Neuronal stem cell (in vitro differentiated cells): ENCODE measurements at regions not wholly inside any gene's neighbourhood (a gene's known extent, or its start where the extent isn't known, plus 50 kb on each side); places are given as distances from the start of the nearest gene placed in this dataset.

ENCODE experiments used
- DNase-seq: peaks from one replicate; pipeline ENCODE4 v3.0.0-alpha.2; 2013; ENCODE audit warnings: low spot score
- H2AFZ ChIP-seq: one replicate; pipeline ENCODE4 v1.6.1; 2013; ENCODE audit warnings: mild to moderate bottlenecking, low read length, inconsistent platforms
- H2AK5ac ChIP-seq: 2 replicates; pipeline ENCODE4 v1.6.1; 2013; ENCODE audit warnings: low read depth, mild to moderate bottlenecking, inconsistent platforms, low read length, moderate library complexity, mixed read lengths
- H2BK120ac ChIP-seq: 2 replicates; pipeline ENCODE4 v1.6.1; 2013; ENCODE audit warnings: low read depth, mild to moderate bottlenecking, inconsistent platforms, low read length, moderate library complexity, mixed read lengths
- H2BK12ac ChIP-seq: one replicate; pipeline ENCODE4 v1.6.1; 2013; ENCODE audit warnings: low read length, inconsistent platforms
- H2BK15ac ChIP-seq: 2 replicates; pipeline ENCODE4 v1.6.1; 2013; ENCODE audit warnings: mild to moderate bottlenecking, low read length, inconsistent platforms, mixed read lengths
- H2BK5ac ChIP-seq: one replicate; pipeline ENCODE4 v1.6.1; 2013; ENCODE audit warnings: inconsistent platforms, mild to moderate bottlenecking, low read length, moderate library complexity
- H3K14ac ChIP-seq: one replicate; pipeline ENCODE4 v1.6.1; 2013; ENCODE audit warnings: low read length, inconsistent platforms
- H3K18ac ChIP-seq: 2 replicates; pipeline ENCODE4 v1.6.1; 2013; ENCODE audit warnings: low read length, inconsistent platforms
- H3K23ac ChIP-seq: 2 replicates; pipeline ENCODE4 v1.6.1; 2013; ENCODE audit warnings: low read depth, mild to moderate bottlenecking, mixed read lengths, low read length, inconsistent platforms; ENCODE audit not compliant: poor library complexity
- H3K27ac ChIP-seq: replicated peaks from 3 replicates; pipeline ENCODE4 v1.5.1; 2013; ENCODE audit warnings: low read length, inconsistent platforms
- H3K27me3 ChIP-seq, 3 experiments: 2 replicates each; pipeline ENCODE4 v1.6.1; 2013; ENCODE audit warnings: low read length in 3 of 3, mild to moderate bottlenecking in 2 of 3, inconsistent platforms in 1 of 3, low read depth in 1 of 3, mixed read lengths in 1 of 3, moderate library complexity in 1 of 3; ENCODE audit not compliant: control insufficient read depth in 3 of 3, insufficient read depth in 3 of 3
- H3K36me3 ChIP-seq, 2 donors: replicated peaks in 1 of 2; 2 replicates each; pipeline ENCODE4 v1.6.1; 2013; ENCODE audit warnings: low read length in 2 of 2; ENCODE audit not compliant: control insufficient read depth in 2 of 2, insufficient read depth in 2 of 2
- H3K4ac ChIP-seq: 2 replicates; pipeline ENCODE4 v1.6.1; 2013; ENCODE audit warnings: inconsistent platforms, mild to moderate bottlenecking, low read length, moderate library complexity
- H3K4me1 ChIP-seq, 2 donors: 1 replicate in 1 of 2; 2 replicates in 1 of 2; pipeline ENCODE4 v1.6.1; 2013; ENCODE audit warnings: low read length in 2 of 2, low read depth in 1 of 2; ENCODE audit not compliant: control insufficient read depth in 2 of 2, insufficient read depth in 1 of 2
- H3K4me2 ChIP-seq: one replicate; pipeline ENCODE4 v1.6.1; 2013; ENCODE audit warnings: mild to moderate bottlenecking, low read length, inconsistent platforms; ENCODE audit not compliant: insufficient read depth, poor library complexity, severe bottlenecking
- H3K4me3 ChIP-seq, 2 donors: 2 replicates each; pipeline ENCODE4 v1.5.1; 2013; ENCODE audit warnings: low read length in 2 of 2, mild to moderate bottlenecking in 2 of 2, inconsistent platforms in 1 of 2, moderate library complexity in 1 of 2
- H3K79me1 ChIP-seq: one replicate; pipeline ENCODE4 v1.6.1; 2013; ENCODE audit warnings: low read depth, mild to moderate bottlenecking, inconsistent platforms, low read length, moderate library complexity
- H3K9ac ChIP-seq: one replicate; pipeline ENCODE4 v1.6.1; 2013; ENCODE audit warnings: mild to moderate bottlenecking, low read depth, low read length, inconsistent platforms; ENCODE audit not compliant: poor library complexity
- H3K9me3 ChIP-seq, 2 donors: replicated peaks in 1 of 2; 2 replicates each; pipeline versions ENCODE3 to v1.6.1; 2013; ENCODE audit warnings: low read length in 2 of 2, mild to moderate bottlenecking in 2 of 2, inconsistent platforms in 1 of 2, low read depth in 1 of 2, mixed read lengths in 1 of 2, moderate library complexity in 1 of 2; ENCODE audit not compliant: control insufficient read depth in 2 of 2, insufficient read depth in 1 of 2
- H4K8ac ChIP-seq: one replicate; pipeline ENCODE4 v1.6.1; 2013; ENCODE audit warnings: low read depth, mild to moderate bottlenecking, inconsistent platforms, low read length, moderate library complexity
- H4K91ac ChIP-seq: one replicate; pipeline ENCODE4 v1.6.1; 2013; ENCODE audit warnings: low read length, low read depth, mild to moderate bottlenecking, inconsistent platforms; ENCODE audit not compliant: poor library complexity
- WGBS, 2 donors: extraction: QIAGEN DNeasy Blood & Tissue Kit; methylation state at CpG; one replicate each; pipeline ENCODE4 v1.1.7; 2013; ENCODE audit warnings: missing lambda C conversion rate in 2 of 2, mixed read lengths in 1 of 2; ENCODE audit not compliant: insufficient read length in 2 of 2, insufficient replicate concordance in 1 of 2; ENCODE audit errors: extremely low coverage in 2 of 2; 5-methylcytosine and 5-hydroxymethylcytosine counted together

GRCh38 chr7:121480058-121480457, 84.0 kb upstream of the FAM3C start:
- no peak overlapping the region for H3K14ac ChIP-seq
- H2AK5ac ChIP-seq = no peak overlapping the region
- H3K27ac ChIP-seq = peak overlapping the region; percentile 72
- no peaks in the 10 kb centered on the region for H3K79me1 ChIP-seq
- no peak overlapping the region for H4K8ac ChIP-seq
- no peak overlapping the region for H3K18ac ChIP-seq
- H3K4ac ChIP-seq = no peak overlapping the region
- peak overlapping the region; percentile 33 for H3K4me2 ChIP-seq
- H3K9me3 ChIP-seq = peaks cover 0 to 3% of the 10 kb centered on the region in 2 donors
- H3K9ac ChIP-seq = no peak overlapping the region
- no peak overlapping the region for H3K23ac ChIP-seq
- DNase-seq = peak; percentile 30
- H3K27me3 ChIP-seq = no peaks in the 10 kb centered on the region
- H3K4me3 ChIP-seq = peak overlapping the region in 1 of 2 donors; percentile 4
- no CpG with 5 or more reads among the region's 2 CpGs for WGBS, 2 donors
- no peak overlapping the region for H2BK5ac ChIP-seq
- H4K91ac ChIP-seq = no peak overlapping the region
- H3K4me1 ChIP-seq = peaks cover 12 to 13% of the 10 kb centered on the region in 2 donors
- H2BK12ac ChIP-seq = no peak overlapping the region
- peak overlapping the region; percentile 55 for H2AFZ ChIP-seq
- no peak overlapping the region for H2BK15ac ChIP-seq
- H3K36me3 ChIP-seq = peaks cover 0 to 2% of the 10 kb centered on the region in 2 donors
- H2BK120ac ChIP-seq = no peak overlapping the region

- no peak overlapping the region for H3K27ac ChIP-seq
- H3K4me3 ChIP-seq = no peak overlapping the region
These were observed 83.4 kb upstream of the FAM3C start for GRCh38 chr7:121479466-121479865.

DNA sequence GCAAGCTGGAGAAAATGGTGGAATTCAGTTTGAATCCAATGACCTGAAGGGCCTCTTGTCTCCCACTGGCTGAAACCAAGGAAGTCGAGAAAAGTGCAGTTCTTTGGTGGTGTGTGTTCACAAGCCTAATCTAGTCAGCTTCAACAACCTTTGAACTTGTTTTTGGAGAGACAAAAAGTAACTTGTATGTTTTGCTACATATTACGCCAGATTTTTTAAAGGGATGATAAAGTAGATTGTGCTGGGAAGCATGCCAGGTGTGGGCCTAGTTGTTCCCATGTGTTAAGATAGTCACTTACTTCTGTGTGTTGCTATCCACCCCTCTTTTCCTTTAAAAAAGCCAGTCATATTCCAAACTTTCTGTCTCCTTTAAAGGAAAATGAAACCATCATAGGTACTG, 79.7 kb upstream of the FAM3C start:
- no peak overlapping the region for H3K4me3 ChIP-seq
- H3K9me3 ChIP-seq = peaks cover 0 to 3% of the 10 kb centered on the region in 2 donors
- no peak overlapping the region for H4K91ac ChIP-seq
- no peak overlapping the region for H3K14ac ChIP-seq
- H3K4ac ChIP-seq = no peak overlapping the region
- H3K18ac ChIP-seq = no peak overlapping the region
- no peaks in the 10 kb centered on the region for H3K79me1 ChIP-seq
- peaks cover 0 to 2% of the 10 kb centered on the region in 2 donors for H3K36me3 ChIP-seq
- H4K8ac ChIP-seq = no peak overlapping the region
- H2BK15ac ChIP-seq = no peak overlapping the region
- no peak overlapping the region for H3K23ac ChIP-seq
- no peak overlapping the region for H3K4me2 ChIP-seq
- no peak overlapping the region for H3K27ac ChIP-seq
- H3K27me3 ChIP-seq = no peaks in the 10 kb centered on the region
- peaks cover 12 to 16% of the 10 kb centered on the region in 2 donors for H3K4me1 ChIP-seq
- H3K9ac ChIP-seq = no peak overlapping the region
- H2AK5ac ChIP-seq = no peak overlapping the region
- DNase-seq = no peak
- no peak overlapping the region for H2BK120ac ChIP-seq
- H2BK12ac ChIP-seq = no peak overlapping the region
- H2AFZ ChIP-seq = no peak overlapping the region
- H2BK5ac ChIP-seq = no peak overlapping the region
- WGBS, 2 donors = no CpG with 5 or more reads among the region's 2 CpGs

More at GRCh38 chr7:121479466-121479865, 83.4 kb upstream of the FAM3C start:
- no peak for DNase-seq
- Histone ChIP-seq H3K4me2 (no peak overlapping the region), H2AK5ac (no peak overlapping the region), H2BK5ac (no peak overlapping the region), H3K9ac (no peak overlapping the region), H3K36me3 (peaks cover 0 to 2% of the 10 kb centered on the region in 2 donors), H2BK12ac (no peak overlapping the region), H3K4me1 (peaks cover 12 to 13% of the 10 kb centered on the region in 2 donors), H3K14ac (no peak overlapping the region), H2BK15ac (no peak overlapping the region), H2BK120ac (no peak overlapping the region), H3K9me3 (peaks cover 0 to 3% of the 10 kb centered on the region in 2 donors), H4K91ac (no peak overlapping the region), H3K27me3 (no peaks in the 10 kb centered on the region), H4K8ac (no peak overlapping the region), H3K4ac (no peak overlapping the region), H3K18ac (no peak overlapping the region), H2AFZ (no peak overlapping the region), H3K79me1 (no peaks in the 10 kb centered on the region), H3K23ac (no peak overlapping the region)
- no CpG with 5 or more reads among the region's 5 CpGs for WGBS, 2 donors

- no peak overlapping the region for H3K18ac ChIP-seq
- no peak overlapping the region for H2BK15ac ChIP-seq
- no peak for DNase-seq
- H3K4me1 ChIP-seq = peaks cover 0 to 7% of the 10 kb centered on the region in 2 donors
- no peak overlapping the region for H4K91ac ChIP-seq
- no peak overlapping the region for H3K4me3 ChIP-seq
- no peak overlapping the region for H3K4me2 ChIP-seq
- no CpG with 5 or more reads among the region's 1 CpG for WGBS, 2 donors
- H2AK5ac ChIP-seq = no peak overlapping the region
- H2BK12ac ChIP-seq = no peak overlapping the region
- H2BK120ac ChIP-seq = no peak overlapping the region
- no peak overlapping the region for H3K4ac ChIP-seq
- no peak overlapping the region for H3K27ac ChIP-seq
- peaks cover 0 to 3% of the 10 kb centered on the region in 2 donors for H3K9me3 ChIP-seq
- H3K14ac ChIP-seq = no peak overlapping the region
- no peak overlapping the region for H3K9ac ChIP-seq
- peaks cover 0 to 2% of the 10 kb centered on the region in 2 donors for H3K36me3 ChIP-seq
- H2BK5ac ChIP-seq = no peak overlapping the region
- H4K8ac ChIP-seq = no peak overlapping the region
- no peaks in the 10 kb centered on the region for H3K79me1 ChIP-seq
- H3K23ac ChIP-seq = no peak overlapping the region
- H3K27me3 ChIP-seq = no peaks in the 10 kb centered on the region
- H2AFZ ChIP-seq = peak overlapping the region; percentile 50
These were observed 78.2 kb upstream of the FAM3C start for GRCh38 chr7:121474301-121474673.
